ENCODE measurements at regions not wholly inside any gene's neighbourhood (a gene's known extent, or its start where the extent isn't known, plus 50 kb on each side); places are given as distances from the start of the nearest gene placed in this dataset.

DNA sequence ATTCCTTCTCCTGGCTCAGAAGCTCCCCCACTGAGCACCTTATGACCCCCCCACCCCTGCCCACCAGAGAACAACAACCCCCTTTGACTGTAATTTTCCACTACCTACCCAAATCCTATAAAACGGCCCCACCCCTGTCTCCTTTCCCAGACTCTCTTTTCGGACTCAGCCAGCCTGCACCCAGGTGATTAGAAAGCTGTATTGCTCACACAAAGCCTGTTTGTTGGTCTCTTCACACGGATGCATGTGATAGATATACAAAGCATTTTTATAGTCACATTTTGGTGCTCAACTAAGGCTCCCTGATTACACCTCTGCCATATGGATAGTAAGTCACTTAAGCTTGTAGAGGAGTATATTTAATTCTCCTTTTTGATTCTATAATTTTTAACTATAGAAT is 985.8 kb downstream of the REEP3 start:
- intact Hi-C loops (cut with micrococcal nuclease; ENCODE audit: unreplicated experiment), result no loop called here
- Histone ChIP-seq H3K36me3 (replicated peaks in 1 of 2; ENCODE audit: control insufficient read depth in 1 of 2, insufficient read depth in 2 of 2, low read length in 2 of 2) (no peaks in the 10 kb centered on the region), H3K9ac (ENCODE audit: insufficient read depth, low read depth, low read length) (no peak overlapping the region), H3K27me3 (ENCODE audit: control insufficient read depth in 1 of 2, insufficient read depth in 2 of 2, low read length in 2 of 2) (no peaks in the 10 kb centered on the region), H3K9me3 (ENCODE audit: low read length) (no peaks in the 10 kb centered on the region), H3K4me3 (replicated peaks in 1 of 3; ENCODE audit: insufficient read depth in 1 of 3, low read depth in 2 of 3, low read length in 3 of 3) (no peak overlapping the region), H3K4me1 (ENCODE audit: insufficient read depth, low read length) (no peaks in the 10 kb centered on the region), H3K4me2 (ENCODE audit: low read depth, low read length) (no peak overlapping the region), H4K20me1 (ENCODE audit: insufficient read depth, low read length) (no peaks in the 10 kb centered on the region), H3K79me2 (ENCODE audit: insufficient read depth, low read length) (no peaks in the 10 kb centered on the region), H3K27ac (ENCODE audit: extremely low read length, insufficient read depth, low read length) (no peak overlapping the region), H2AFZ (ENCODE audit: low read length) (no peak overlapping the region)
- ChIA-PET CTCF (ENCODE audit: low intra/inter-chr PET ratio, low total read pairs) (no interaction called here), POLR2A (no interaction called here)
- in situ Hi-C loops (cut with HindIII; ENCODE audit: extremely low pct_ligation_motif_present, low pct_unique_long_range_greater_than_20kb), result no loop called here
- no peak for DNase-seq (ENCODE audit: low spot score)
- no TSS peak for BruUV-seq (replicated peaks)
- whole genome bisulfite sequencing (ENCODE audit: low lambda C conversion rate), result 2% methylated on average over 3 of the region's 3 CpGs
- TF ChIP-seq ZNF160 (CRISPR knock-in tag; IDR thresholded peaks at IDR 0.05), result no peak
- no peak for TF ChIP-seq ZNF180 (CRISPR knock-in tag; IDR thresholded peaks at IDR 0.05; ENCODE audit: borderline replicate concordance, low read depth)
- no peak for TF ChIP-seq SMYD3 (CRISPR knock-in tag; IDR thresholded peaks at IDR 0.05)
- TF ChIP-seq U2AF2 (IDR thresholded peaks at IDR 0.05; ENCODE audit: low read depth, low read length), result no peak
- TF ChIP-seq YEATS2 (CRISPR knock-in tag; IDR thresholded peaks at IDR 0.05; ENCODE audit: borderline replicate concordance), result no peak
- TF ChIP-seq ZNF530 (CRISPR knock-in tag; IDR thresholded peaks at IDR 0.05; ENCODE audit: low read depth), result no peak
- TF ChIP-seq, protein P1, sequence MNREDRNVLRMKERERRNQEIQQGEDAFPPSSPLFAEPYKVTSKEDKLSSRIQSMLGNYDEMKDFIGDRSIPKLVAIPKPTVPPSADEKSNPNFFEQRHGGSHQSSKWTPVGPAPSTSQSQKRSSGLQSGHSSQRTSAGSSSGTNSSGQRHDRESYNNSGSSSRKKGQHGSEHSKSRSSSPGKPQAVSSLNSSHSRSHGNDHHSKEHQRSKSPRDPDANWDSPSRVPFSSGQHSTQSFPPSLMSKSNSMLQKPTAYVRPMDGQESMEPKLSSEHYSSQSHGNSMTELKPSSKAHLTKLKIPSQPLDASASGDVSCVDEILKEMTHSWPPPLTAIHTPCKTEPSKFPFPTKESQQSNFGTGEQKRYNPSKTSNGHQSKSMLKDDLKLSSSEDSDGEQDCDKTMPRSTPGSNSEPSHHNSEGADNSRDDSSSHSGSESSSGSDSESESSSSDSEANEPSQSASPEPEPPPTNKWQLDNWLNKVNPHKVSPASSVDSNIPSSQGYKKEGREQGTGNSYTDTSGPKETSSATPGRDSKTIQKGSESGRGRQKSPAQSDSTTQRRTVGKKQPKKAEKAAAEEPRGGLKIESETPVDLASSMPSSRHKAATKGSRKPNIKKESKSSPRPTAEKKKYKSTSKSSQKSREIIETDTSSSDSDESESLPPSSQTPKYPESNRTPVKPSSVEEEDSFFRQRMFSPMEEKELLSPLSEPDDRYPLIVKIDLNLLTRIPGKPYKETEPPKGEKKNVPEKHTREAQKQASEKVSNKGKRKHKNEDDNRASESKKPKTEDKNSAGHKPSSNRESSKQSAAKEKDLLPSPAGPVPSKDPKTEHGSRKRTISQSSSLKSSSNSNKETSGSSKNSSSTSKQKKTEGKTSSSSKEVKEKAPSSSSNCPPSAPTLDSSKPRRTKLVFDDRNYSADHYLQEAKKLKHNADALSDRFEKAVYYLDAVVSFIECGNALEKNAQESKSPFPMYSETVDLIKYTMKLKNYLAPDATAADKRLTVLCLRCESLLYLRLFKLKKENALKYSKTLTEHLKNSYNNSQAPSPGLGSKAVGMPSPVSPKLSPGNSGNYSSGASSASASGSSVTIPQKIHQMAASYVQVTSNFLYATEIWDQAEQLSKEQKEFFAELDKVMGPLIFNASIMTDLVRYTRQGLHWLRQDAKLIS (CRISPR knock-in tag; IDR thresholded peaks at IDR 0.05), result no peak
- no peak for TF ChIP-seq GZF1 (CRISPR knock-in tag; IDR thresholded peaks at IDR 0.05)
- no peak for TF ChIP-seq AGO2 (optimal IDR thresholded peaks at IDR 0.05; ENCODE audit: low read depth, low read length)
- FAIRE-seq, result no peak
- no peak for ATAC-seq

Measured in HepG2 (cell line).